ENCODE measurements at regions not wholly inside any gene's neighbourhood (a gene's known extent, or its start where the extent isn't known, plus 50 kb on each side); places are given as distances from the start of the nearest gene placed in this dataset.

GRCh38 chr3:188976407-188976806 is 195.4 kb upstream of the TPRG1 start:
- CTCF ChIA-PET (ENCODE audit: low intra/inter-chr PET ratio, low total read pairs), result no interaction called here
- no peak for TF ChIP-seq ZNF792 (CRISPR knock-in tag; IDR thresholded peaks at IDR 0.05)
- TF ChIP-seq, protein P1, sequence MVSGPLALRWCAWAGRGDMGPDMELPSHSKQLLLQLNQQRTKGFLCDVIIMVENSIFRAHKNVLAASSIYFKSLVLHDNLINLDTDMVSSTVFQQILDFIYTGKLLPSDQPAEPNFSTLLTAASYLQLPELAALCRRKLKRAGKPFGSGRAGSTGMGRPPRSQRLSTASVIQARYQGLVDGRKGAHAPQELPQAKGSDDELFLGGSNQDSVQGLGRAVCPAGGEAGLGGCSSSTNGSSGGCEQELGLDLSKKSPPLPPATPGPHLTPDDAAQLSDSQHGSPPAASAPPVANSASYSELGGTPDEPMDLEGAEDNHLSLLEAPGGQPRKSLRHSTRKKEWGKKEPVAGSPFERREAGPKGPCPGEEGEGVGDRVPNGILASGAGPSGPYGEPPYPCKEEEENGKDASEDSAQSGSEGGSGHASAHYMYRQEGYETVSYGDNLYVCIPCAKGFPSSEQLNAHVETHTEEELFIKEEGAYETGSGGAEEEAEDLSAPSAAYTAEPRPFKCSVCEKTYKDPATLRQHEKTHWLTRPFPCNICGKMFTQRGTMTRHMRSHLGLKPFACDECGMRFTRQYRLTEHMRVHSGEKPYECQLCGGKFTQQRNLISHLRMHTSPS (CRISPR knock-in tag; IDR thresholded peaks at IDR 0.05; ENCODE audit: low read depth), result no peak
- no peak for TF ChIP-seq ZNF782 (CRISPR knock-in tag; IDR thresholded peaks at IDR 0.05; ENCODE audit: borderline replicate concordance)
- TF ChIP-seq WIZ (CRISPR knock-in tag; IDR thresholded peaks at IDR 0.05), result no peak
- TF ChIP-seq SNAPC2 (CRISPR knock-in tag; IDR thresholded peaks at IDR 0.05), result no peak
- no peak for TF ChIP-seq RFX1 (IDR thresholded peaks at IDR 0.05)
- no peak for TF ChIP-seq SP1 (IDR thresholded peaks at IDR 0.05)
- no peak for TF ChIP-seq SP1 (CRISPR knock-in tag; IDR thresholded peaks at IDR 0.05)
- TF ChIP-seq, protein P2, sequence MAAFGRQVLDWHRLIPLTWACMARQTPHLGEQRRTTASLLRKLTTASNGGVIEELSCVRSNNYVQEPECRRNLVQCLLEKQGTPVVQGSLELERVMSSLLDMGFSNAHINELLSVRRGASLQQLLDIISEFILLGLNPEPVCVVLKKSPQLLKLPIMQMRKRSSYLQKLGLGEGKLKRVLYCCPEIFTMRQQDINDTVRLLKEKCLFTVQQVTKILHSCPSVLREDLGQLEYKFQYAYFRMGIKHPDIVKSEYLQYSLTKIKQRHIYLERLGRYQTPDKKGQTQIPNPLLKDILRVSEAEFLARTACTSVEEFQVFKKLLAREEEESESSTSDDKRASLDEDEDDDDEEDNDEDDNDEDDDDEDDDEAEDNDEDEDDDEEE (CRISPR knock-in tag; IDR thresholded peaks at IDR 0.05), result no peak
- TF ChIP-seq ZBTB8A (CRISPR knock-in tag; IDR thresholded peaks at IDR 0.05; ENCODE audit: borderline replicate concordance, low read depth), result no peak
- TF ChIP-seq SNAI1 (CRISPR knock-in tag; IDR thresholded peaks at IDR 0.05; ENCODE audit: borderline replicate concordance), result no peak
- TF ChIP-seq NPAS2 (CRISPR knock-in tag; IDR thresholded peaks at IDR 0.05; ENCODE audit: borderline replicate concordance), result no peak
- TF ChIP-seq PHF21A (CRISPR knock-in tag; IDR thresholded peaks at IDR 0.05), result no peak
- TF ChIP-seq KDM3A (CRISPR knock-in tag; IDR thresholded peaks at IDR 0.05; ENCODE audit: low read depth), result no peak
- TF ChIP-seq, protein P3, sequence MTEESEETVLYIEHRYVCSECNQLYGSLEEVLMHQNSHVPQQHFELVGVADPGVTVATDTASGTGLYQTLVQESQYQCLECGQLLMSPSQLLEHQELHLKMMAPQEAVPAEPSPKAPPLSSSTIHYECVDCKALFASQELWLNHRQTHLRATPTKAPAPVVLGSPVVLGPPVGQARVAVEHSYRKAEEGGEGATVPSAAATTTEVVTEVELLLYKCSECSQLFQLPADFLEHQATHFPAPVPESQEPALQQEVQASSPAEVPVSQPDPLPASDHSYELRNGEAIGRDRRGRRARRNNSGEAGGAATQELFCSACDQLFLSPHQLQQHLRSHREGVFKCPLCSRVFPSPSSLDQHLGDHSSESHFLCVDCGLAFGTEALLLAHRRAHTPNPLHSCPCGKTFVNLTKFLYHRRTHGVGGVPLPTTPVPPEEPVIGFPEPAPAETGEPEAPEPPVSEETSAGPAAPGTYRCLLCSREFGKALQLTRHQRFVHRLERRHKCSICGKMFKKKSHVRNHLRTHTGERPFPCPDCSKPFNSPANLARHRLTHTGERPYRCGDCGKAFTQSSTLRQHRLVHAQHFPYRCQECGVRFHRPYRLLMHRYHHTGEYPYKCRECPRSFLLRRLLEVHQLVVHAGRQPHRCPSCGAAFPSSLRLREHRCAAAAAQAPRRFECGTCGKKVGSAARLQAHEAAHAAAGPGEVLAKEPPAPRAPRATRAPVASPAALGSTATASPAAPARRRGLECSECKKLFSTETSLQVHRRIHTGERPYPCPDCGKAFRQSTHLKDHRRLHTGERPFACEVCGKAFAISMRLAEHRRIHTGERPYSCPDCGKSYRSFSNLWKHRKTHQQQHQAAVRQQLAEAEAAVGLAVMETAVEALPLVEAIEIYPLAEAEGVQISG (CRISPR knock-in tag; IDR thresholded peaks at IDR 0.05), result no peak
- TF ChIP-seq ZNF567 (CRISPR knock-in tag; IDR thresholded peaks at IDR 0.05; ENCODE audit: borderline replicate concordance), result no peak
- no peak for TF ChIP-seq KLF16 (CRISPR knock-in tag; IDR thresholded peaks at IDR 0.05)
- no peak for TF ChIP-seq HMGXB3 (CRISPR knock-in tag; IDR thresholded peaks at IDR 0.05; ENCODE audit: borderline replicate concordance)

More at GRCh38 chr3:188976407-188976806, 195.4 kb upstream of the TPRG1 start:
- Histone ChIP-seq H3K4me2 (ENCODE audit: low read depth, low read length) (no peak overlapping the region), H3K36me3 (replicated peaks in 1 of 2; ENCODE audit: control insufficient read depth in 1 of 2, insufficient read depth in 2 of 2, low read length in 2 of 2) (no peaks in the 10 kb centered on the region), H3K9ac (ENCODE audit: insufficient read depth, low read depth, low read length) (no peak overlapping the region), H4K20me1 (ENCODE audit: insufficient read depth, low read length) (no peaks in the 10 kb centered on the region), H3K9me3 (ENCODE audit: low read length) (no peaks in the 10 kb centered on the region), H3K79me2 (ENCODE audit: insufficient read depth, low read length) (no peaks in the 10 kb centered on the region), H3K4me1 (ENCODE audit: insufficient read depth, low read length) (no peaks in the 10 kb centered on the region), H3K4me3 (replicated peaks in 1 of 3; ENCODE audit: insufficient read depth in 1 of 3, low read depth in 2 of 3, low read length in 3 of 3) (no peak overlapping the region), H3K27ac (ENCODE audit: extremely low read length, insufficient read depth, low read length) (no peak overlapping the region), H2AFZ (ENCODE audit: low read length) (no peak overlapping the region), H3K27me3 (ENCODE audit: control insufficient read depth in 1 of 2, insufficient read depth in 2 of 2, low read length in 2 of 2) (no peaks in the 10 kb centered on the region; a peak in 1 of 5 replicates)
- no TSS peak for BruUV-seq (replicated peaks)
- FAIRE-seq (no peak), ATAC-seq (no peak), DNase-seq (ENCODE audit: low spot score) (no peak)
- 88% methylated on average over 3 of the region's 4 CpGs for WGBS (ENCODE audit: low lambda C conversion rate)
- POLR2A ChIA-PET, result no interaction called here
- intact Hi-C loops (cut with micrococcal nuclease; ENCODE audit: unreplicated experiment), result no loop called here
- in situ Hi-C loops (cut with HindIII; ENCODE audit: extremely low pct_ligation_motif_present, low pct_unique_long_range_greater_than_20kb), result no loop called here
